WTC11 (cell line): ENCODE measurements at regions not wholly inside any gene's neighbourhood (a gene's known extent, or its start where the extent isn't known, plus 50 kb on each side); places are given as distances from the start of the nearest gene placed in this dataset.

Experiments used
- ATAC-seq: fragments of 200-7000 bp; cut with Tn5 transposase; 2 replicates; pipeline ENCODE4 v1.10.0; 2021; ENCODE audit warnings: mild to moderate bottlenecking, moderate library complexity
- CTCF ChIA-PET: fragments of 300-600 bp; sonication (Branson Sonifier 250); formaldehyde crosslinking; loops from one replicate; lab custom pipeline; 2021; ENCODE audit warnings: antibody characterized with exemption; lab: Charles Lee
- POLR2A ChIA-PET: fragments of 350-600 bp; sonication (Branson Sonifier 250); formaldehyde crosslinking; loops from one replicate; lab custom pipeline; 2021; ENCODE audit warnings: antibody characterized with exemption; lab: Charles Lee
- DNase-seq: peaks from one replicate; pipeline ENCODE4 v3.0.0; 2021; ENCODE audit warnings: low spot score
- H3K27ac Mint-ChIP-seq: 2 replicates; pipeline ENCODE4 v1.8.0; 2021; ENCODE audit warnings: mixed read lengths
- H3K27me3 Mint-ChIP-seq: 2 replicates; pipeline ENCODE4 v1.8.0; 2021; ENCODE audit warnings: low read depth, mild to moderate bottlenecking, moderate library complexity, mixed read lengths
- H3K36me3 Mint-ChIP-seq: 2 replicates; pipeline ENCODE4 v1.8.0; 2021; ENCODE audit warnings: mixed read lengths
- H3K4me1 Mint-ChIP-seq: 2 replicates; pipeline ENCODE4 v1.8.0; 2022; ENCODE audit warnings: mixed read lengths
- H3K4me3 Mint-ChIP-seq: 2 replicates; pipeline ENCODE4 v1.8.0; 2021; ENCODE audit warnings: mild to moderate bottlenecking, moderate library complexity, mixed read lengths
- H3K9me3 Mint-ChIP-seq: 2 replicates; pipeline ENCODE4 v1.8.0; 2021; ENCODE audit warnings: mixed read lengths
- ATF1 ChIP-seq: sonication (generic); formaldehyde crosslinking; IDR thresholded peaks from 2 replicates; pipeline ENCODE4 v1.8.1; 2023; ENCODE audit warnings: mild to moderate bottlenecking, moderate library complexity, missing genetic modification reagents
- ATF3 ChIP-seq: sonication (generic); formaldehyde crosslinking; conservative IDR thresholded peaks from 2 replicates; pipeline ENCODE4 v1.8.1; 2022; ENCODE audit warnings: mild to moderate bottlenecking, missing genetic modification reagents
- CBFB ChIP-seq: sonication (generic); formaldehyde crosslinking; IDR thresholded peaks from 2 replicates; pipeline ENCODE4 v1.8.1; 2022; ENCODE audit warnings: mild to moderate bottlenecking, low read depth, missing genetic modification reagents
- CREM ChIP-seq: sonication (generic); formaldehyde crosslinking; IDR thresholded peaks from 2 replicates; pipeline ENCODE4 v1.8.1; 2022; ENCODE audit warnings: mild to moderate bottlenecking, missing genetic modification reagents, moderate library complexity
- ERG ChIP-seq: fragments of 250-450 bp; sonication (Bioruptor Pico); IDR thresholded peaks from 2 replicates; pipeline ENCODE4 v1.8.0; 2021; ENCODE audit warnings: mild to moderate bottlenecking
- GABPB1 ChIP-seq: sonication (generic); formaldehyde crosslinking; IDR thresholded peaks from 2 replicates; pipeline ENCODE4 v1.8.1; 2023; ENCODE audit warnings: mild to moderate bottlenecking, missing genetic modification reagents
- HMGA2 ChIP-seq: fragments of 250-450 bp; sonication (Bioruptor Pico); IDR thresholded peaks from 2 replicates; pipeline ENCODE4 v1.4.0; 2021; ENCODE audit warnings: mild to moderate bottlenecking, moderate library complexity
- IRF2 ChIP-seq: sonication (generic); formaldehyde crosslinking; IDR thresholded peaks from 2 replicates; pipeline ENCODE4 v1.8.0; 2022; ENCODE audit warnings: low read depth, missing genetic modification reagents, borderline replicate concordance
- JAZF1 ChIP-seq: fragments of 250-450 bp; sonication (Bioruptor Pico); IDR thresholded peaks from 2 replicates; pipeline ENCODE4 v1.9.0; 2021; ENCODE audit warnings: moderate library complexity, mild to moderate bottlenecking, inconsistent platforms
- NFATC4 ChIP-seq: fragments of 250-450 bp; sonication (Bioruptor Pico); IDR thresholded peaks from 2 replicates; pipeline ENCODE4 v1.9.0; 2021; ENCODE audit warnings: mild to moderate bottlenecking
- NFYB ChIP-seq: sonication (generic); formaldehyde crosslinking; conservative IDR thresholded peaks from 2 replicates; pipeline ENCODE4 v1.8.0; 2022; ENCODE audit warnings: low read depth, missing genetic modification reagents
- OVOL2 ChIP-seq: fragments of 250-450 bp; sonication (Bioruptor Pico); IDR thresholded peaks from 2 replicates; pipeline ENCODE4 v1.9.0; 2021; ENCODE audit warnings: mild to moderate bottlenecking, borderline replicate concordance
- RORB ChIP-seq: fragments of 250-450 bp; sonication (Bioruptor Pico); IDR thresholded peaks from 2 replicates; pipeline ENCODE4 v1.9.0; 2021; ENCODE audit warnings: mild to moderate bottlenecking
- TCF7 ChIP-seq: sonication (generic); formaldehyde crosslinking; IDR thresholded peaks from 2 replicates; pipeline ENCODE4 v1.8.0; 2022; ENCODE audit warnings: mild to moderate bottlenecking, low read depth, missing genetic modification reagents, moderate library complexity
- ZBTB21 ChIP-seq: sonication (generic); formaldehyde crosslinking; IDR thresholded peaks from 2 replicates; pipeline ENCODE4 v1.8.1; 2023; ENCODE audit warnings: mild to moderate bottlenecking, missing genetic modification reagents, borderline replicate concordance
- ZNF121 ChIP-seq: sonication (generic); formaldehyde crosslinking; IDR thresholded peaks from 2 replicates; pipeline ENCODE4 v1.8.0; 2023; ENCODE audit warnings: missing genetic modification reagents
- ZNF232 ChIP-seq: sonication (generic); formaldehyde crosslinking; IDR thresholded peaks from 2 replicates; pipeline ENCODE4 v1.8.0; 2022; ENCODE audit warnings: mild to moderate bottlenecking, missing genetic modification reagents
- ZNF263 ChIP-seq: sonication (generic); formaldehyde crosslinking; IDR thresholded peaks from 2 replicates; pipeline ENCODE4 v1.8.1; 2022; ENCODE audit warnings: low read depth, mild to moderate bottlenecking, moderate library complexity, missing genetic modification reagents
- ZNF396 ChIP-seq: fragments of 250-450 bp; sonication (Bioruptor Pico); IDR thresholded peaks from 2 replicates; pipeline ENCODE4 v1.8.0; 2021; ENCODE audit warnings: mild to moderate bottlenecking, moderate library complexity, borderline replicate concordance
- ZNF423 ChIP-seq: fragments of 250-450 bp; sonication (Bioruptor Pico); IDR thresholded peaks from 2 replicates; pipeline ENCODE4 v2.1.2; 2022; ENCODE audit warnings: mild to moderate bottlenecking, moderate library complexity
- ZNF425 ChIP-seq: fragments of 250-450 bp; sonication (Bioruptor Pico); conservative IDR thresholded peaks from 2 replicates; pipeline ENCODE4 v1.9.0; 2021; ENCODE audit warnings: mild to moderate bottlenecking
- ZNF512 ChIP-seq: sonication (generic); formaldehyde crosslinking; IDR thresholded peaks from 2 replicates; pipeline ENCODE4 v1.8.1; 2022; ENCODE audit warnings: missing genetic modification reagents, borderline replicate concordance
- ZNF671 ChIP-seq: fragments of 250-450 bp; sonication (Bioruptor Pico); IDR thresholded peaks from 2 replicates; pipeline ENCODE4 v1.8.0; 2021; ENCODE audit warnings: mild to moderate bottlenecking
- TF ChIP-seq, protein P1 (sequence below): sonication (generic); formaldehyde crosslinking; IDR thresholded peaks from 2 replicates; pipeline ENCODE4 v1.8.0; 2022; ENCODE audit warnings: missing genetic modification reagents
- TF ChIP-seq, protein P2 (sequence below): fragments of 200-600 bp; IDR thresholded peaks from 2 replicates; pipeline ENCODE4 v1.8.0; 2022; ENCODE audit warnings: antibody characterized with exemption

GRCh38 chr6:109295109-109295773 is 87.0 kb downstream of the CD164 start (continued):
- TF ChIP-seq ZNF425 (CRISPR knock-in tag): no peak
- TF ChIP-seq OVOL2: no peak
- no peak for TF ChIP-seq ZNF423
- no peak for TF ChIP-seq ZNF671 (CRISPR knock-in tag)
- no peak for TF ChIP-seq CREM
- TF ChIP-seq, protein P1, sequence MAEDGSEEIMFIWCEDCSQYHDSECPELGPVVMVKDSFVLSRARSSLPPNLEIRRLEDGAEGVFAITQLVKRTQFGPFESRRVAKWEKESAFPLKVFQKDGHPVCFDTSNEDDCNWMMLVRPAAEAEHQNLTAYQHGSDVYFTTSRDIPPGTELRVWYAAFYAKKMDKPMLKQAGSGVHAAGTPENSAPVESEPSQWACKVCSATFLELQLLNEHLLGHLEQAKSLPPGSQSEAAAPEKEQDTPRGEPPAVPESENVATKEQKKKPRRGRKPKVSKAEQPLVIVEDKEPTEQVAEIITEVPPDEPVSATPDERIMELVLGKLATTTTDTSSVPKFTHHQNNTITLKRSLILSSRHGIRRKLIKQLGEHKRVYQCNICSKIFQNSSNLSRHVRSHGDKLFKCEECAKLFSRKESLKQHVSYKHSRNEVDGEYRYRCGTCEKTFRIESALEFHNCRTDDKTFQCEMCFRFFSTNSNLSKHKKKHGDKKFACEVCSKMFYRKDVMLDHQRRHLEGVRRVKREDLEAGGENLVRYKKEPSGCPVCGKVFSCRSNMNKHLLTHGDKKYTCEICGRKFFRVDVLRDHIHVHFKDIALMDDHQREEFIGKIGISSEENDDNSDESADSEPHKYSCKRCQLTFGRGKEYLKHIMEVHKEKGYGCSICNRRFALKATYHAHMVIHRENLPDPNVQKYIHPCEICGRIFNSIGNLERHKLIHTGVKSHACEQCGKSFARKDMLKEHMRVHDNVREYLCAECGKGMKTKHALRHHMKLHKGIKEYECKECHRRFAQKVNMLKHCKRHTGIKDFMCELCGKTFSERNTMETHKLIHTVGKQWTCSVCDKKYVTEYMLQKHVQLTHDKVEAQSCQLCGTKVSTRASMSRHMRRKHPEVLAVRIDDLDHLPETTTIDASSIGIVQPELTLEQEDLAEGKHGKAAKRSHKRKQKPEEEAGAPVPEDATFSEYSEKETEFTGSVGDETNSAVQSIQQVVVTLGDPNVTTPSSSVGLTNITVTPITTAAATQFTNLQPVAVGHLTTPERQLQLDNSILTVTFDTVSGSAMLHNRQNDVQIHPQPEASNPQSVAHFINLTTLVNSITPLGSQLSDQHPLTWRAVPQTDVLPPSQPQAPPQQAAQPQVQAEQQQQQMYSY (CRISPR knock-in tag): no peak
- TF ChIP-seq ZNF232: no peak
- no peak for TF ChIP-seq RORB (CRISPR knock-in tag)
- no peak for TF ChIP-seq ZBTB21 (CRISPR knock-in tag)
- TF ChIP-seq ERG: no peak
- TF ChIP-seq NFATC4 (CRISPR knock-in tag): no peak
- TF ChIP-seq TCF7 (CRISPR knock-in tag): no peak
- TF ChIP-seq NFYB (CRISPR knock-in tag): no peak
- no peak for TF ChIP-seq JAZF1 (CRISPR knock-in tag)

DNA sequence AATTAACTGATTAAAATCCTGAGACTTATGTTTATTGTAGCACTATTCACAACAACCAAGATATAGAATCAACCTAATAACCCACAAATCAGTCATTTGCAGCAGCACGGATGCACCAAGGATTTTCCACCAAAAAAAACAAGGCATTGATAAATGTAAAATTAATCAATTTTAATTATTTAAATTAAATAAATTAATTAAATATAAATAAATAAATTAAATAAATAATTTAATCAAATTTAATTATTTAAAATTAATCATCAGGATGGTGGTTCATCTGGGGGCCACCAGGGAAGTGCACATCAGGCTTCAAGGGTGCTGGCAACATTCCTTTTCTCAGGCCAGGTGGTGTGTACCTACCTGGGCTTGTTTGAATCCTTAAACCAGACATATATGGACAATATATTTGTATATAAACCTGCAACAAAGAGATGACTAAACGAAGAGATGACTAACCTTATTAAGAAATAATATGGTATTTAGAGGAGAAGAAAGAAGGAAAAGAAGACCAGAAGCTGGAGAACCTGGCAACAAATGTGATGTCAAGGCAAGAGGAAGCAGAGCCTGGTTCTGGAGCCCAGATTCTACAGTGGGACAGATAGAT is 89.2 kb downstream of the CD164 start:
- ChIA-PET CTCF (no interaction called here), POLR2A (no interaction called here)
- Mint-ChIP-seq H3K4me3 (no peak overlapping the region), H3K36me3 (no peaks in the 10 kb centered on the region), H3K27ac (no peak overlapping the region), H3K27me3 (peaks cover 2% of the 10 kb centered on the region; the same call in 1 of the 2 replicates), H3K4me1 (peaks cover 45% of the 10 kb centered on the region), H3K9me3 (no peaks in the 10 kb centered on the region)
- DNase-seq: no peak
- TF ChIP-seq CBFB (CRISPR knock-in tag): no peak
- TF ChIP-seq ZNF396: no peak
- no peak for TF ChIP-seq ZNF263 (CRISPR knock-in tag)
- peak; percentile 100 for TF ChIP-seq HMGA2
- ATAC-seq: no peak

GRCh38 chr6:109292420-109292819 is 89.8 kb downstream of the CD164 start:
- Mint-ChIP-seq H3K27me3 (no peaks in the 10 kb centered on the region), H3K4me1 (peaks cover 39% of the 10 kb centered on the region), H3K9me3 (no peaks in the 10 kb centered on the region), H3K36me3 (no peaks in the 10 kb centered on the region), H3K27ac (no peak overlapping the region), H3K4me3 (no peak overlapping the region)
- DNase-seq (no peak), ATAC-seq (peak; percentile 43)
- ChIA-PET POLR2A (no interaction called here), CTCF (interaction anchor here (0.6 to 1.3 kb wide), 2 partner anchors 153 to 1264 kb away, joined by 3 to 4 read pairs; no protein-coding TSS in a partner anchor)
- TF ChIP-seq NFYB (CRISPR knock-in tag) (no peak), GABPB1 (CRISPR knock-in tag) (no peak), IRF2 (CRISPR knock-in tag) (no peak), ZNF512 (no peak), ZNF121 (CRISPR knock-in tag) (no peak), ATF3 (CRISPR knock-in tag) (no peak), ATF1 (CRISPR knock-in tag) (no peak)
- TF ChIP-seq, protein P2, sequence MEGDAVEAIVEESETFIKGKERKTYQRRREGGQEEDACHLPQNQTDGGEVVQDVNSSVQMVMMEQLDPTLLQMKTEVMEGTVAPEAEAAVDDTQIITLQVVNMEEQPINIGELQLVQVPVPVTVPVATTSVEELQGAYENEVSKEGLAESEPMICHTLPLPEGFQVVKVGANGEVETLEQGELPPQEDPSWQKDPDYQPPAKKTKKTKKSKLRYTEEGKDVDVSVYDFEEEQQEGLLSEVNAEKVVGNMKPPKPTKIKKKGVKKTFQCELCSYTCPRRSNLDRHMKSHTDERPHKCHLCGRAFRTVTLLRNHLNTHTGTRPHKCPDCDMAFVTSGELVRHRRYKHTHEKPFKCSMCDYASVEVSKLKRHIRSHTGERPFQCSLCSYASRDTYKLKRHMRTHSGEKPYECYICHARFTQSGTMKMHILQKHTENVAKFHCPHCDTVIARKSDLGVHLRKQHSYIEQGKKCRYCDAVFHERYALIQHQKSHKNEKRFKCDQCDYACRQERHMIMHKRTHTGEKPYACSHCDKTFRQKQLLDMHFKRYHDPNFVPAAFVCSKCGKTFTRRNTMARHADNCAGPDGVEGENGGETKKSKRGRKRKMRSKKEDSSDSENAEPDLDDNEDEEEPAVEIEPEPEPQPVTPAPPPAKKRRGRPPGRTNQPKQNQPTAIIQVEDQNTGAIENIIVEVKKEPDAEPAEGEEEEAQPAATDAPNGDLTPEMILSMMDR: no peak
